ENCODE measurements at regions not wholly inside any gene's neighbourhood (a gene's known extent, or its start where the extent isn't known, plus 50 kb on each side); places are given as distances from the start of the nearest gene placed in this dataset.

GRCh38 chr16:56140645-56141044 is 50.6 kb upstream of the GNAO1 start:
- no peak overlapping the region for H3K4me3 Mint-ChIP-seq (ENCODE audit: unreplicated experiment)

GRCh38 chr16:56137269-56137668 is 54.0 kb upstream of the GNAO1 start:
- no peak for TF ChIP-seq CTCF (IDR thresholded peaks at IDR 0.05; ENCODE audit: partially characterized antibody, unreplicated experiment)
- H3K4me1 Mint-ChIP-seq (ENCODE audit: low read depth, unreplicated experiment), result no peaks in the 10 kb centered on the region

More at GRCh38 chr16:56140645-56141044, 50.6 kb upstream of the GNAO1 start:
- Mint-ChIP-seq H3K9me3 (ENCODE audit: unreplicated experiment) (no peaks in the 10 kb centered on the region), H3K36me3 (ENCODE audit: unreplicated experiment) (no peaks in the 10 kb centered on the region), H3K27ac (ENCODE audit: unreplicated experiment) (no peak overlapping the region), H3K27me3 (ENCODE audit: unreplicated experiment) (peaks cover 4% of the 10 kb centered on the region), H3K4me1 (ENCODE audit: low read depth, unreplicated experiment) (peaks cover 2% of the 10 kb centered on the region)
- no peak for TF ChIP-seq CTCF (IDR thresholded peaks at IDR 0.05; ENCODE audit: partially characterized antibody, unreplicated experiment)
- DNase-seq, result no peak

GRCh38 chr16:56136256-56136655 is 55.0 kb upstream of the GNAO1 start:
- no peak for DNase-seq
- Mint-ChIP-seq H3K27me3 (ENCODE audit: unreplicated experiment) (peaks cover 5% of the 10 kb centered on the region), H3K4me3 (ENCODE audit: unreplicated experiment) (no peak overlapping the region), H3K36me3 (ENCODE audit: unreplicated experiment) (no peaks in the 10 kb centered on the region), H3K9me3 (ENCODE audit: unreplicated experiment) (no peaks in the 10 kb centered on the region), H3K4me1 (ENCODE audit: low read depth, unreplicated experiment) (no peaks in the 10 kb centered on the region), H3K27ac (ENCODE audit: unreplicated experiment) (no peak overlapping the region)
- TF ChIP-seq CTCF (IDR thresholded peaks at IDR 0.05; ENCODE audit: partially characterized antibody, unreplicated experiment), result no peak

More at GRCh38 chr16:56137269-56137668, 54.0 kb upstream of the GNAO1 start:
- no peak for DNase-seq
- Mint-ChIP-seq H3K27me3 (ENCODE audit: unreplicated experiment) (peaks cover 4% of the 10 kb centered on the region), H3K36me3 (ENCODE audit: unreplicated experiment) (no peaks in the 10 kb centered on the region), H3K27ac (ENCODE audit: unreplicated experiment) (no peak overlapping the region), H3K4me3 (ENCODE audit: unreplicated experiment) (no peak overlapping the region), H3K9me3 (ENCODE audit: unreplicated experiment) (no peaks in the 10 kb centered on the region)

GRCh38 chr16:56134790-56135189 is 56.5 kb upstream of the GNAO1 start:
- no peaks in the 10 kb centered on the region for H3K4me1 Mint-ChIP-seq (ENCODE audit: low read depth, unreplicated experiment)
- H3K27me3 Mint-ChIP-seq (ENCODE audit: unreplicated experiment), result peaks cover 5% of the 10 kb centered on the region
- DNase-seq, result no peak
- no peak overlapping the region for H3K27ac Mint-ChIP-seq (ENCODE audit: unreplicated experiment)
- H3K4me3 Mint-ChIP-seq (ENCODE audit: unreplicated experiment), result no peak overlapping the region
- no peaks in the 10 kb centered on the region for H3K36me3 Mint-ChIP-seq (ENCODE audit: unreplicated experiment)
- TF ChIP-seq CTCF (IDR thresholded peaks at IDR 0.05; ENCODE audit: partially characterized antibody, unreplicated experiment), result no peak
- no peaks in the 10 kb centered on the region for H3K9me3 Mint-ChIP-seq (ENCODE audit: unreplicated experiment)

- TF ChIP-seq CTCF (IDR thresholded peaks at IDR 0.05; ENCODE audit: partially characterized antibody, unreplicated experiment), result no peak
- Mint-ChIP-seq H3K9me3 (ENCODE audit: unreplicated experiment) (no peaks in the 10 kb centered on the region), H3K4me1 (ENCODE audit: low read depth, unreplicated experiment) (no peaks in the 10 kb centered on the region), H3K27me3 (ENCODE audit: unreplicated experiment) (peaks cover 4% of the 10 kb centered on the region), H3K4me3 (ENCODE audit: unreplicated experiment) (no peak overlapping the region), H3K27ac (ENCODE audit: unreplicated experiment) (no peak overlapping the region), H3K36me3 (ENCODE audit: unreplicated experiment) (no peaks in the 10 kb centered on the region)
- DNase-seq, result no peak
Observed at GRCh38 chr16:56125922-56126321, 65.4 kb upstream of the GNAO1 start.
